HL-60 (cell line): ENCODE measurements at regions not wholly inside any gene's neighbourhood (a gene's known extent, or its start where the extent isn't known, plus 50 kb on each side); places are given as distances from the start of the nearest gene placed in this dataset.

Experiments used
- CTCF ChIP-seq: IDR thresholded peaks from one replicate; pipeline ENCODE4 v1.5.1; 2011; ENCODE audit warnings: low read length, control low read depth, inconsistent platforms; ENCODE audit not compliant: insufficient read depth
- GABPA ChIP-seq: IDR thresholded peaks from 2 replicates; pipeline ENCODE4 v1.6.1; 2012; ENCODE audit warnings: low read depth
- POLR2AphosphoS5 ChIP-seq: IDR thresholded peaks from 2 replicates; pipeline ENCODE4 v1.6.1; 2012; ENCODE audit warnings: low read depth
- REST ChIP-seq: IDR thresholded peaks from 2 replicates; pipeline ENCODE4 v1.6.1; 2012; ENCODE audit warnings: low read depth; ENCODE audit not compliant: insufficient replicate concordance
- SPI1 ChIP-seq: IDR thresholded peaks from 2 replicates; pipeline ENCODE4 v1.6.1; 2012; ENCODE audit warnings: low read depth, mild to moderate bottlenecking, borderline replicate concordance

- TF ChIP-seq POLR2AphosphoS5 (no peak), GABPA (no peak), CTCF (no peak), REST (no peak), SPI1 (peak; percentile 68; the same call in 1 of the 2 replicates)
Measured at GRCh38 chr4:112775801-112776200, 138.9 kb downstream of the LARP7 start.
